Activated naive CD4-positive, alpha-beta T cell treated with anti-CD3 and anti-CD28 coated beads, Interleukin-2, amount 50 U/mL, for 24 hours (primary cell): ENCODE measurements at regions not wholly inside any gene's neighbourhood (a gene's known extent, or its start where the extent isn't known, plus 50 kb on each side); places are given as distances from the start of the nearest gene placed in this dataset.

Experiments used
- H3K27ac Mint-ChIP-seq: one replicate; pipeline ENCODE4 v1.8.0; 2021; ENCODE audit warnings: mild to moderate bottlenecking, mixed read lengths
- H3K27me3 Mint-ChIP-seq: one replicate; pipeline ENCODE4 v1.8.0; 2021; ENCODE audit warnings: mixed read lengths
- H3K36me3 Mint-ChIP-seq: one replicate; pipeline ENCODE4 v1.8.0; 2021; ENCODE audit warnings: mixed read lengths
- H3K4me1 Mint-ChIP-seq: one replicate; pipeline ENCODE4 v1.8.0; 2021; ENCODE audit warnings: mixed read lengths
- H3K4me3 Mint-ChIP-seq: one replicate; pipeline ENCODE4 v1.8.0; 2021; ENCODE audit warnings: mild to moderate bottlenecking, mixed read lengths
- H3K9me3 Mint-ChIP-seq: one replicate; pipeline ENCODE4 v1.8.0; 2021; ENCODE audit warnings: mixed read lengths

DNA sequence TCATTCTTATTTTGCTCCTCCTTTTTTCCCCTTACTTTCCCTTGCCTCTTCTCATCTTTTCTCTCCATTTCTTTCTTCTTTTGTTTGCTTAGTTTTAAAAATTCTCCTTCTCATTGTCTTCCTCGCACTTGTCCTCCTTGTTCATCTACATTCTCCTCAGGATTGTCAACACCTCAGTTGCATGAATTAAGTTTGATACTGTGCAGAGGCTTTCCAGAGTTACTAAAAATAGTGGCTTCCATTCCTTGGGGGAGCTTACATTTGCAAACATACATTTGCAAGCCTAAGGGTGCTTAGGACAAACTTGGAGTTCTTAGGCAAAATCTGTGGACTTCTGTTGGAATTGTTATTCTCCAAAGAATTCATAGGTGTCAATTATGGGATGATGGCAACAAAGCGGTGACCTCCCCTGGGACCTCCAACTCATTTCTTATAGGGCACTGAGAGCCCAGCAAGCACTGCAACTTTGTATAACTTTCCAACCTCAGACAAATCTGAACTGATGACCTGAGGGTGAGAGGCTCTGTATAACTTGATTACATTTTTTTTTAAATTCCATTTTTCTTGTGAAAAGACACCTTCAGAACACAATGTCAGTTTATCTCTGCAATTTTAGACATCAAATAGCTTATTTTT is 371.4 kb downstream of the TMEM38B start:
- no peak overlapping the region for H3K27ac Mint-ChIP-seq
- no peaks in the 10 kb centered on the region for H3K27me3 Mint-ChIP-seq
- no peaks in the 10 kb centered on the region for H3K36me3 Mint-ChIP-seq
- H3K4me1 Mint-ChIP-seq: no peaks in the 10 kb centered on the region
- H3K4me3 Mint-ChIP-seq: no peak overlapping the region
- no peaks in the 10 kb centered on the region for H3K9me3 Mint-ChIP-seq

- Mint-ChIP-seq H3K27me3 (no peaks in the 10 kb centered on the region), H3K4me3 (no peak overlapping the region), H3K36me3 (no peaks in the 10 kb centered on the region), H3K4me1 (no peaks in the 10 kb centered on the region), H3K27ac (no peak overlapping the region), H3K9me3 (no peaks in the 10 kb centered on the region)
Observed at GRCh38 chr9:106066940-106067524, 372.7 kb downstream of the TMEM38B start.

GRCh38 chr9:106069241-106069640 is 374.9 kb downstream of the TMEM38B start:
- no peaks in the 10 kb centered on the region for H3K9me3 Mint-ChIP-seq
- no peaks in the 10 kb centered on the region for H3K36me3 Mint-ChIP-seq
- H3K27ac Mint-ChIP-seq: no peak overlapping the region
- no peaks in the 10 kb centered on the region for H3K4me1 Mint-ChIP-seq
- H3K4me3 Mint-ChIP-seq: no peak overlapping the region
- H3K27me3 Mint-ChIP-seq: no peaks in the 10 kb centered on the region

DNA sequence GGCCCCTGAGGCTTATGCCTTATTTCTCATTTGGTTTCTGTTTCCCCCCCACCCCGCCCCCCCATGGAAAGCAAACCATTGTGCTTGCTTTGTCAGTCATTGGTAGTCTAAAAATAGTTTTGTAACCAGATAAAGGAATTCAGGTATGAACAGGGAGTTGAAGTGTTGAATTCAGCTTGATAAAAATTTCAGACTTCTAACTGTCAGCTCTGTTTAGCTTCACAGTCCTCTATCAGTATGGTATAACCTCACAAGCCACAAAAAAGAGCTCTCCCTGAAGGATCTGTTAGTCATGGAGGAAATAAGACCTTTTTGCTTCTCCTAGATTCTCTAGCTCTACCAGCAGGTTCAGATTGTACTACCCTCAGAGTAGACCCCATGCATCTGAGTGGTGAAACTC is 378.1 kb downstream of the TMEM38B start:
- Mint-ChIP-seq H3K36me3 (no peaks in the 10 kb centered on the region), H3K9me3 (no peaks in the 10 kb centered on the region), H3K4me1 (no peaks in the 10 kb centered on the region), H3K27me3 (no peaks in the 10 kb centered on the region), H3K27ac (no peak overlapping the region), H3K4me3 (no peak overlapping the region)

DNA sequence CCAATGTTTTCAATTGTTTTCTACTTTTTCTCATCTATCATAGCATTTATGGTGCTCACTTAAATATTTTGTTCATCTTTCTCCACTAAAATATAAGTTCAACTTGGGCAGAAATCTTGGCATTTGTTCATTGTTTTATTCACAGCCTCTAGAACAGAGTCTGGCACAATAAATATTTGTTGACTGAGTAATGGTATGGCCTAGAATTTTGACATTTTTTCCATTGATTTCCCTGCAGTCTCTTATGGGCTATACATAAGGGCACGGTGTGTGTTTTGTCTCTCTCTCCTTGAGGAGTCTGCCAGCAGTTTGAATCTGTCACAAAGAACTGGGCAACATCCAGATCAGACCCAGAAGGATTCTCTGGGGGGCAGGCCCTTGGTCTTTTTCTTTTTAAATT is 379.7 kb downstream of the TMEM38B start:
- H3K9me3 Mint-ChIP-seq: no peaks in the 10 kb centered on the region
- H3K4me3 Mint-ChIP-seq: no peak overlapping the region
- H3K27me3 Mint-ChIP-seq: no peaks in the 10 kb centered on the region
- no peaks in the 10 kb centered on the region for H3K4me1 Mint-ChIP-seq
- no peak overlapping the region for H3K27ac Mint-ChIP-seq
- H3K36me3 Mint-ChIP-seq: no peaks in the 10 kb centered on the region

DNA sequence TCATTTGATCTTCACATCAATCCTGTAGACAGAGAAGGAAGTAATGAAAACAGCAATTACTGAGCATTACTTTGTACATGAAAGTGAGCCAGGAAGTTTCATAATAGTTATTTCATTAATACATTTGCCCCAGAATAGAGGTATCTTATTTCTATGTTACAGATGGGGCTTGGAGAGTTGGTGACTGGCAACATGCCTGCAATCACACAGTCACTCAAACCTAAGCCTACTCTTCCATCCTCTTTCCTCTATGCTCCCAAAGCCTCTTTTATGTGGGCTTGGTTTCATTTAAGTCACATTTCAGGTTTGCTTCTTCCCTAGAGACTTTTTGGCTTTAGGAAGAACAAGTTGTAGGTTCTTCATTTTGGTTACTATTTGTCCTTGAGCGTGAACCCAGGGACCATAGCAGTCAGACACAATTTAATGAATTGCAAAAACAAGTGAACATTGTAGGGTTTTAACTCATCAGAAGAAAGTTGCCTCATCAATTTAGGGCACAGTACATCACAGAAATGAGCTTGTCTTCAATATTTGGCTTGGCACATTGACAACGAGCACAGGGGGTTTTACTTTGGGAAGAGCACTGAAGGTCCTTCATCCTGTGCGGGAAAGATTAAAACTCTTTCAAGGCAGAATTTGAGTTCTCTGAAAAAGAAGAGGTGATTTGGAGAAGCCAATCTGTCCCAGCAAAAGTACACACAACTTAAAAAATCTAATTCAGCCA is 381.1 kb downstream of the TMEM38B start:
- Mint-ChIP-seq H3K4me1 (no peaks in the 10 kb centered on the region), H3K36me3 (no peaks in the 10 kb centered on the region), H3K9me3 (no peaks in the 10 kb centered on the region), H3K27me3 (no peaks in the 10 kb centered on the region), H3K27ac (no peak overlapping the region), H3K4me3 (no peak overlapping the region)

DNA sequence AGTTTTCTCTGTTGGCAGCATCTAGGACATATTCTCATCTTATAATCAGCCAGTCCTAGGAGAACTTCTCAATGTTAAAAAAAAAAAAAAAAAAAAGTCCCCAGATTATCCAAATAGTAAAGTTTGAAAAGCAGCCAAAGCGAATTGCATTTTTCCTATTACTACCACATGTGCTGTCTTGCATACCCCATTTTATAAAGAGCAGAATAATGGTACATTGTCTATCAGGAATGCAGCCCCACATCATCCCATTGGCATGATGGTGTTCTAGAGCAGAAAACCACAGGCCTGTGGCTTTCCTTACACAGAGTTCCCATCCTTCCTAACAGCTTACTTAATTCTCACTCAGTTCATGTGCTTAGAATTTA is 381.6 kb downstream of the TMEM38B start:
- H3K4me1 Mint-ChIP-seq: no peaks in the 10 kb centered on the region
- no peaks in the 10 kb centered on the region for H3K9me3 Mint-ChIP-seq
- H3K36me3 Mint-ChIP-seq: no peaks in the 10 kb centered on the region
- H3K27me3 Mint-ChIP-seq: no peaks in the 10 kb centered on the region
- no peak overlapping the region for H3K27ac Mint-ChIP-seq
- H3K4me3 Mint-ChIP-seq: no peak overlapping the region

DNA sequence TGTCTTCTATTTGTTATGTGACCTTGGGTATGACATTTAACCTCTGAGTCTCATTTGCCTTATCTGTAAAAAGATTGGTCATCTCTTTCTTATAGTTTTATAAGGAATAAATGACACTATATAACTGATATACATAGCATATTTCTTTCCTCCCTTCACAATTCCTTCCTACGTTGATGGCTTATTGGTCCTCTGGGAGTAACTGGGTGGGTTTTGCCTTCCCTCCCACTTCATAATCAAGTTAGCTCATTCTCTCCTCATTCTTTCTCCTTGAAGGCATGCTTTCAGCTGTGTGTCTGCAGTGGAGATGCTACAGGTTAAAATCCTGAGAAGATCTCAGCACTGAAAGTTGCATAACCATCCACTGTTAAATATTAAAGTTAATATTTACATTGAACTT is 382.4 kb downstream of the TMEM38B start:
- no peaks in the 10 kb centered on the region for H3K9me3 Mint-ChIP-seq
- no peaks in the 10 kb centered on the region for H3K36me3 Mint-ChIP-seq
- H3K27me3 Mint-ChIP-seq: no peaks in the 10 kb centered on the region
- H3K27ac Mint-ChIP-seq: no peak overlapping the region
- no peak overlapping the region for H3K4me3 Mint-ChIP-seq
- H3K4me1 Mint-ChIP-seq: no peaks in the 10 kb centered on the region

DNA sequence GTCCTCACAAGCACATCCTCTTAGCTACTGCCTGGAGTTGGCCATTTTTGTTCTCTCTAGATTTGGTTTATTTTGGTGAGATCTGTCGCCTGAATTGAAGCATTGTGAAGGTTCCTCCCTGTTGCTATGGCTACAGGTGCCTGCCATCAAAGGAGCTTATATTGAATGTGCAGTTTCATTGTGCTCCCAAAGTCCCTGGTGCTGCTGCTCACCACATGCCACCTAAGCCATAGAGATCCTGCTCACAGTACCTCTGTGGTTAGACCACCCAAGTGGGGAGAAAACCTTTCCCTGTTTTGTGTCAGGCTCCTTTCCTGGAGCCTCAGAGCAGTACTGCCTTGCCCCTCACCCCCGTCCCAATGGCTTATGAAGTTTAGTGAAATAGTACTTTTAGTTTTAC is 383.4 kb downstream of the TMEM38B start:
- no peaks in the 10 kb centered on the region for H3K9me3 Mint-ChIP-seq
- H3K4me3 Mint-ChIP-seq: no peak overlapping the region
- no peaks in the 10 kb centered on the region for H3K27me3 Mint-ChIP-seq
- H3K36me3 Mint-ChIP-seq: no peaks in the 10 kb centered on the region
- no peak overlapping the region for H3K27ac Mint-ChIP-seq
- no peaks in the 10 kb centered on the region for H3K4me1 Mint-ChIP-seq

GRCh38 chr9:106082621-106083020 is 388.3 kb downstream of the TMEM38B start:
- Mint-ChIP-seq H3K4me1 (no peaks in the 10 kb centered on the region), H3K4me3 (no peak overlapping the region), H3K9me3 (peaks cover 4% of the 10 kb centered on the region)

GRCh38 chr9:106084702-106085101 is 390.4 kb downstream of the TMEM38B start:
- H3K9me3 Mint-ChIP-seq: peaks cover 4% of the 10 kb centered on the region
- no peak overlapping the region for H3K4me3 Mint-ChIP-seq
- no peak overlapping the region for H3K27ac Mint-ChIP-seq
- H3K36me3 Mint-ChIP-seq: no peaks in the 10 kb centered on the region
- H3K27me3 Mint-ChIP-seq: no peaks in the 10 kb centered on the region
- no peaks in the 10 kb centered on the region for H3K4me1 Mint-ChIP-seq

More at GRCh38 chr9:106082621-106083020, 388.3 kb downstream of the TMEM38B start:
- Mint-ChIP-seq H3K27me3 (no peaks in the 10 kb centered on the region), H3K27ac (no peak overlapping the region), H3K36me3 (no peaks in the 10 kb centered on the region)

GRCh38 chr9:106085479-106085878 is 391.1 kb downstream of the TMEM38B start:
- Mint-ChIP-seq H3K27me3 (no peaks in the 10 kb centered on the region), H3K4me1 (no peaks in the 10 kb centered on the region), H3K9me3 (peaks cover 4% of the 10 kb centered on the region), H3K4me3 (no peak overlapping the region), H3K36me3 (no peaks in the 10 kb centered on the region), H3K27ac (no peak overlapping the region)

DNA sequence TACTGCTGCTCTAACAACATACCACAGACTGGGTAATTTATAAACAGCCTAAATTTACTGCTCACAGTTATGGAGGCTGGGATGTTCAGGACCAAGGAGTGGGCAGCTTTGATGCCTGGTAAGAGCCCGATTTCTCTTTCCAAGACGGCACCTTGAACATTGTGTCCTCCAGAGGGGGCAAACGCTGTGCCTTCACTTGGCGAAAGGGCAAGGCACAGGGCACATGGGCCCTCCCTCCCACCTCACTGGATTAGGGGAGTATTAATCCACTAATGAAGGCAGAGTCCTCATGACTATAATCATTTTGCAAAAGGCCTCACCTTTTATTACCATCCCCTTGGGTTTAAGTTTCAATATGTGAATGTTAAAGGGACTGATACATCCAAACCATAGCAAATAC is 397.7 kb downstream of the TMEM38B start:
- H3K9me3 Mint-ChIP-seq: no peaks in the 10 kb centered on the region

DNA sequence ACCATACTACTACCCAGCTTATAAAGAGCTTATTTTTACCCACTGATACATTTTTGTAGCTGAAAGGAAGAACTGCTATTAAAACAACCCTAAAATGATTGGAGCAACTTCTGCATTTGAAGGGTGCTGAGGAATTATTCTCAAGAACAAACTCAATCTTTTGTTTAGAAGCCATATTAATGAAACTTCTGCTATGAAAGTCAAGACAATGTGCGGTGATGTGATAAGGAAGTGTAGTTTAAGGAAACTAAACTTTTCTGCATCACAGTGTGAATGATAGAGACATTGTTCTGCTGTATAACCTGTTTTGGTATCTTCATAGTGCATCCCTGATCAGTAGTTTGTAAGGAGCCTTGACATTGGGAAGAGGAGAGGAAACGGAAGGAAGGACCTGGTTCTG is 408.5 kb downstream of the TMEM38B start:
- no peaks in the 10 kb centered on the region for H3K27me3 Mint-ChIP-seq
- H3K36me3 Mint-ChIP-seq: no peaks in the 10 kb centered on the region
- no peak overlapping the region for H3K4me3 Mint-ChIP-seq
- no peak overlapping the region for H3K27ac Mint-ChIP-seq
- no peaks in the 10 kb centered on the region for H3K4me1 Mint-ChIP-seq
- H3K9me3 Mint-ChIP-seq: no peaks in the 10 kb centered on the region

More for the DNA sequence above, 397.7 kb downstream of the TMEM38B start:
- H3K27ac Mint-ChIP-seq: no peak overlapping the region
- peaks cover 2% of the 10 kb centered on the region for H3K36me3 Mint-ChIP-seq
- H3K4me1 Mint-ChIP-seq: no peaks in the 10 kb centered on the region
- H3K27me3 Mint-ChIP-seq: no peaks in the 10 kb centered on the region
- no peak overlapping the region for H3K4me3 Mint-ChIP-seq

GRCh38 chr9:106104887-106105286 is 410.5 kb downstream of the TMEM38B start:
- Mint-ChIP-seq H3K4me3 (no peak overlapping the region), H3K4me1 (no peaks in the 10 kb centered on the region), H3K27me3 (no peaks in the 10 kb centered on the region), H3K36me3 (no peaks in the 10 kb centered on the region), H3K9me3 (peaks cover 8% of the 10 kb centered on the region), H3K27ac (no peak overlapping the region)

- Mint-ChIP-seq H3K4me1 (no peaks in the 10 kb centered on the region), H3K9me3 (peaks cover 8% of the 10 kb centered on the region), H3K27ac (no peak overlapping the region), H3K36me3 (peaks cover 2% of the 10 kb centered on the region), H3K27me3 (no peaks in the 10 kb centered on the region), H3K4me3 (no peak overlapping the region)
Observed at GRCh38 chr9:106106396-106106795, 412.1 kb downstream of the TMEM38B start.
